PC-3 (cell line): ENCODE measurements at regions not wholly inside any gene's neighbourhood (a gene's known extent, or its start where the extent isn't known, plus 50 kb on each side); places are given as distances from the start of the nearest gene placed in this dataset.
"Not testable (repeated sequence)": the region's sequence is repeated elsewhere in the genome, so short reads cannot be mapped to it uniquely, and the experiment has no call there.

Source experiments
- CTCF ChIP-seq: fragments of 300-600 bp; sonication (generic); conservative IDR thresholded peaks from 2 replicates; pipeline ENCODE4 v1.5.1; 2017; ENCODE audit warnings: antibody characterized with exemption, low read depth, mild to moderate bottlenecking, low read length
- EZH2 ChIP-seq: fragments of 300-600 bp; sonication (generic); IDR thresholded peaks from one replicate; pipeline ENCODE4 v1.6.1; 2017; ENCODE audit warnings: antibody characterized with exemption, mild to moderate bottlenecking, low read length; ENCODE audit not compliant: unreplicated experiment
- EZH2phosphoT487 ChIP-seq: fragments of 300-600 bp; sonication (generic); IDR thresholded peaks from 2 replicates; pipeline ENCODE4 v1.6.1; 2018; ENCODE audit warnings: mild to moderate bottlenecking, antibody characterized with exemption, low read length, borderline replicate concordance

GRCh38 chr5:85588268-85588667 is 1029.5 kb upstream of the COX7C start:
- TF ChIP-seq CTCF, EZH2phosphoT487, EZH2: not testable (repeated sequence)
